ENCODE measurements at regions not wholly inside any gene's neighbourhood (a gene's known extent, or its start where the extent isn't known, plus 50 kb on each side); places are given as distances from the start of the nearest gene placed in this dataset.

DNA sequence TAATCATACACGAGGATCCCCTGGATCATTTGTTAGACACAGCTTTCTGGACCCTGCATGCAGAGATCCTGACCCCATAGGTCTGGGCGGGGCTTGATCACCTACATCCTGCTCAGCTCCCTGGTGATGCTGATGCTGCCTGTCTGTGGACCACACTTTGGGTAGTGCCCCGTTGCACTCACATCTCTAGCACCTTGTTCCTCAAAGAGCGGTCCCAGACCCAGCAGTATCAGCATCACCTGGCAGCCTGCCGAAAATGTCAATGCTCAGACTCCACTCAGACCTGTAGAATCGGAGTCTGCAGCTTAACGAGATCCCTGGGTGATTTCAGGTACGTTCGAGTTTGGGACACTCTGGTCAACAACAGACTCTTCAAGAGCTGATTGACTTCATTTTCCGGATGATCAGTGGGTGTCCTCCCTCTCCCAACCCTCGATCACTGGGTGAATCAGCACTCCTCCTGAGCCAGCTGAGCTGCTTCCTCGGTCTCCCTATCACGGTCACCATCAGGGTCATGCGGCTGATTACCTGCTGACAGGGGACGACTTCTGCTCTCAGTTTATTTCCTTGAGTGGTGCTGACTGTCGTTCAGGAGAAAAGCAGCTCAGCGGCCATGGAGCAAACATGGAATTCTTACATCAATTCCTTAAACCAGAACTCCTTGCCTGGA, 150.6 kb upstream of the RAB12 start:
- DNase-seq (ENCODE audit: low read depth): no peak

- no peak for DNase-seq (ENCODE audit: low read depth)
These were observed 148.5 kb upstream of the RAB12 start for GRCh38 chr18:8460748-8461147.

DNA sequence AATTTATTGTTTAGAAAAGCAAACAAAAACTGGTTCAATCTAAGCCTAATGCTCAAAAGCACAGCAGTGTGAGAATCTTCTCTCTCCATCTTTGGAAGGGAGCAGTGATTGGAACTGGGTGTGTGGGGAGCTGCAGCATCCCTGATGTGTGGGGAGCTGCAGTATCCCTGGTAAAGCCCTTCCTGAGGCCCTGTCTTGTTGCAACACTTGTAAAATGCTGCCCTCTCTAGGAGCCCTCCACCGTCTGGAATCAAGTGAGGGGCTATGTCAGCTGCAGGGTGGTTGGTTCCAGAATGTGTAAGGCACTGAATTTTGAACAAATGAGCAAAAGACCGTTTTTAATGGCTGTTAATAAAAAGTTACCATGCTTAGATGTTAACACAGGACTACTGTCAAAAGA, 147.7 kb upstream of the RAB12 start:
- no peak for DNase-seq (ENCODE audit: low read depth)

DNA sequence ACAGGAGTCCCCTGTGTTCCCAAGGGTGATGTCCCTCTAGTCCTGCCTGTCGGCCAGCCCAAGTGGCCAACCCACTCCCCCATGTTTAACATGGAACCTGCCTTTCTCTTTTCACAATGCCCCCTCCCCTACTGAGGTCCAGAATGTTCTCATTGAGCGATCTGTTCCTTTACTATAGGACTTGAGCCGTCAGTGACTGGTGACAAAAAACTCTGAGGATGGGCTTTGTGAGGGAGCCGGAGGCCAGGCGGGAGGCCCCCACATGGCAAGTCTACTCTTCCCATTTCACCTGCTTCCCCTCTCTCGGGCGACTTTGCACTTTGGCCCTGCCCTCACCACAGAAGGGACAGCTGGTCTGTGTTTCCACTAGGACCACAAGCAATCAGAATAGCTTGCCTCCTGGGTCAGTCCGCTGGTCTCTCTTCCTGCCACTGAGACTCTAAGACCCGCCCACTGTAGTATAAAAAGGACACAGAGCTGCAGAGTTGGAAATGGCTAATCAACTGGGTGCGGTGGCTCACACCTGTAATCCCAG, 146.5 kb upstream of the RAB12 start:
- DNase-seq (ENCODE audit: low read depth): no peak

- DNase-seq (ENCODE audit: low read depth): no peak
These were observed 145.4 kb upstream of the RAB12 start for GRCh38 chr18:8463791-8464190.

DNA sequence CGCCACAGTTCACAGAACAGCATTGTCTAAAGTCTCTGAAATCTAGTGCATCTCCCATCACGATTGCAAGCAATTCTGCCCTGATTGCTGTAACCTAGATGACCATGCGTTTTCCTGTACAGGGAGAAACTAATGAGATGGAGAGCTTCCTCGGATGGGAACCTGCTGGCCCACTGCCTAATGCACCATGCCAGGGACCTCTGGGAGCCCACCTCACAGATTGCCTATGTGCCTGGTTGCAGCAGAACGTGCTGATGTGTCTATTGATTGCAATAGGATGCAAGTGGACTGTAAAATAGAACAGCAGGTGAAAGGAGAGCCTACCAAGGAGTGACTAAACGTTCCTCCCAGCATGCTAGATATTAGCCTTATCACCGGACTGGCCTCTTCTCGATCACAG, 141.0 kb upstream of the RAB12 start:
- DNase-seq (ENCODE audit: low read depth): no peak

DNA sequence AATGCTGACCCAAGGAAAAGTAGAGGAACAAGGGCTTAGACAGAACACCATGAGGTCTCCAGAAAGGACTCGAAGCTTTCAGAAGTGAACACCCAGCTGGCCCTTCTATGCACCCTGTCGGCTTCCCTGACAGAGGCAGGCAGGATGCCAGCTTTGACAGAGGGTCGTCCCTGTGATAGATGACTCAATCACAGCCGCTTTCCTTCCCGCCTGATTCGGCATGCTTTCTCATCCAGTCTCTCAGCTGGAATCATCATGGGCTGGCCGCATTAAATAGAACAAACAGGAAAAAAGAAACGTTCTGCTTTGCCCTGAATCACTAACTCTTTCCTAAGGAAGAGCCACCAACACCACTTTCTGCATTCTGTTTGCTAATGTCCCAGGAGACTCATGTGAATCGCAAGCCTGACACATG, 140.3 kb upstream of the RAB12 start:
- DNase-seq (ENCODE audit: low read depth): no peak

DNA sequence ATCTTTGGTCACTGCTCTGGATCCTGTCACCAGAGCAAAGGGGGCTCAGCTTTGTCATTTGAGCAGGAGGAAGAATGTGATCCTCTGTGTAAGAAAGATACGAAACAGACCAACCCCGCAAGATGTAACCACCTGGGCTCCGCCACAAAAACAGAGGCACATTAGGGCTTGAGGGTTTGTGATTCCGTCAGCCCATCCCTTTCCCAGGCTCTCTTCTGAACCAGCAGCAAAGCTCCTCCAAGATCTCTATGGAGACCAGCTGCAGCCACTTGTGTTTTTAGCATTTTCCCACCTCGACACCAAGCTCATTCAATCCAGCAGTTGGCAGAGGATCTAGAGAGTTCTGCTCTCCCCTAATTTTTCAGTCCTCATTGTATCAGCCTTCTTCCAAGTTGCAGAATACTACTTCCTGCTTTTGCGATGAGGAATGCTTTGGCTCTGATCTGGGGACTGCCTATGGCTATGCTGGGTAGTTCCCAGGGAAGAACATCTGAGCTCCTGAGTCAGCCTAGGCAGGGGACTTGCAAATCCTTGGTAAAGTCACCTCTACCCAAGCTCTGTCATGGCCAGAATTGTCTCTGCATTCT, 139.6 kb upstream of the RAB12 start:
- DNase-seq (ENCODE audit: low read depth): no peak

GRCh38 chr18:8471372-8471771, 137.9 kb upstream of the RAB12 start:
- no peak for DNase-seq (ENCODE audit: low read depth)

GRCh38 chr18:8474661-8475060, 134.6 kb upstream of the RAB12 start:
- no peak for DNase-seq (ENCODE audit: low read depth)

- DNase-seq (ENCODE audit: low read depth): no peak
These were observed 131.6 kb upstream of the RAB12 start for GRCh38 chr18:8477615-8478014.

GRCh38 chr18:8478166-8478967, 130.9 kb upstream of the RAB12 start:
- DNase-seq (ENCODE audit: low read depth): peak; percentile 35

DNA sequence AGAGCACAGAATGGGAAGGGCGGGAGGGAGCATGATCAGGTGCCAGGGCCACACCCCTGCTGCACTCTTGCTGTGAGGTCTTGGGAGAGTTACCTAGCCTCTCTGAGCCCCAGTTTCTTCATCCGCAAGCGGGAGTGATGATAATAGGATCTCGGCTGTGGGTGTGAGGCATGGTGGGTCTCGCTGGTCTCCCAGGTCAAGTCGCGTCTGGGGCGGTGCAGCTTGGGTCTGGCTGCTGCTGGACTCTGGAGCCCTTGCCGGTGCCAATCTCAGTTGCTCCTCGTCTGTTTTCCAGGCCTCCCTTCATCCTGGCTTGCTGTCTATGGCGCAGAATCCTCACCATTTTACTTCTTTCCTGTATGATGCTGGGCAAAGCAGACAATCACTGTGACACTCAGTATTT, 130.3 kb upstream of the RAB12 start:
- DNase-seq (ENCODE audit: low read depth): no peak

DNA sequence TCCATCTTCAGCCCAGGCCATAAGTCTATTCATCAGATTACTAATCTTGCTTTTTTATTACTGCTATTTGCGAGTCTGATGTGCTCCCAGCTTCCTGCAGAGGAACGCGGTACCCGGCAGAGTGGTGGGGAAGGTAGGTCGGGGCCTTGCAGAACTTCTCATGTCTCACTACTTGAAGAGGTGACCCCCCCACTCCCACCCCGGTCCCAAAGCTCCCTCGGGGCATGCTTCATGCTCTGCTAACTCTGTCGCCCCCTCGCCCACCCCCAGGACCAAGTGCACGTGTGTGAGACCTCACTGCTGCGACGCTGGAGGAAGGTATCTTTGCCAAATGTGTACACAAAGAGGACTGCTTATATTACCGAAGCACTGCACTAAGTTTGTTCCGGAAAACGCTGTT, 129.4 kb upstream of the RAB12 start:
- no peak for DNase-seq (ENCODE audit: low read depth)

DNA sequence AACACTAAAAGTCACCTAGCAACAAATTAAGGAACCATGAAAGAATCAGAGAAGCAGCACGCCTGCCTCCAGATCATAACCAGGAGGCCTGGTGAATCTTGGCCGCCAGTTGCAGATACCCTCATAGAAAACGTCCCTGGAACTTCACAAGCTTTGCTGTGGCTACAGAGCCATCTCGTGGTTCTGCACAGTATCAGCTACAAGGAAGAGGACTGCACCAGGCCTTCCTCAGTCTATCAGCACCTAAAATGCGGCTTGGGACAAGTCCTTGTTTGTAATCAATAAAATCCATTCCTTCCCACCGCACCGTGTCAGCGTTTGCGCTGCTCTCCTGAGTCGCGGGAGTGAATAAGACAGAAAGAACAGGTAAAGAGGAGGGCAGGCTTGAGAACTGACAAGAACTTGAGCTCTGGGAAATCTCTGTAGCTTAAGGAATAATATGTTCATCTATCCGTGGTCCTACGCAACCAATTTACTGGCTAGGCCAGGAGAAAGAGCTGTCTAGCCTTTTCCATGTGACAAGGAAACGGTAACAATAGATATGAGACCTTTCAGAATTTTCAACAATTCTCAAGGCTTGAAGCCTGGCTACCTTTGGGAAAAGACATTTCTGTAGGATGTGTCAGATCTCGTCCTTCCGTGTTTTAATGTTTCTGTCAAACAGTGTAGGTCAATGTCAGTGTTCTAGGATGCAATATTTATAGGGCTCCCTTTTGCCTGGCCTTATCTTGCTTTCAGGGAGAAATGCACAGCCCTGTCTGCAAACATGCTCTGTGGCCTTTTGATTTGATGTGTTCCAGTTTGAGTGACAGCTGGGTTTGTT, 128.5 kb upstream of the RAB12 start:
- no peak for DNase-seq (ENCODE audit: low read depth)

- no peak for DNase-seq (ENCODE audit: low read depth)
These were observed 124.3 kb upstream of the RAB12 start for GRCh38 chr18:8484951-8485350.

DNA sequence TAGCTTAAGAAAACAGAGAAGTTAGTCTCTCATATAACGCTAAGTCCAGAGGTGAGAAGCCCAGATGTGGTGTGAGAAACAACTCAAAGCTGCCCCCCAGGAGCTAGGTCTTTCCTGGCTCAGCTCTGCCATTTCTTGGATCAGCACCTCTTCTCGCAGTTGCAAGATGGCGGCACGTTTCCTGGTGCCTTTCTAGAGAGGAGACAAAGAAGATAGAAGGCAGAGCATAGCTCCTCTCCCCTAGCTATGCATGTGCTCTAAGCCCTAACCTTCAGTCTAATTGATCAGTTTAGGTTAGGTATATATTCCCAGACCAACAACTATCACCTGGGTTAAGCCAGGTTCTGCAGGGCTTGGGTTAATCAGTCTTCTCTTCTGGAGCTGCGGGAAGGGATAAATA, 119.5 kb upstream of the RAB12 start:
- DNase-seq (ENCODE audit: low read depth): no peak

DNA sequence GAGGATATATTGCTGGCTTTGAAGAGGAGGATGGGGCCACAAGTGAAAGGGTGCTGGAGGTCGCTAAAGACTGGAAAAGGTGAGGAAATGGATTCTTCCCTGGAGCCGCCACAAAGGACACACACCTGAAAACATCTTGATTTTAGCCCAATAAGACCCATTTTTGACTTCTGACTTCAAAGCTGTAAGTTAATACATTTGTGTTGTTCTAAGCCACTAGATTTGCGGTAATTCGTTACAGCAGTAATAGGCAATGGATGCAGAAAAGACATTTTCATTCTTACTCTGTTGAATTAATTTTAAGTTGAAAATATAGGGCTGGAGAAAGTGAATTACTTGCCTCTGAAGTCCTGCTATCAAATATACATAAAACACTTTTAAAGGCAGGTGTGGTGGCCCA, 117.7 kb upstream of the RAB12 start:
- no peak for DNase-seq (ENCODE audit: low read depth)

DNA sequence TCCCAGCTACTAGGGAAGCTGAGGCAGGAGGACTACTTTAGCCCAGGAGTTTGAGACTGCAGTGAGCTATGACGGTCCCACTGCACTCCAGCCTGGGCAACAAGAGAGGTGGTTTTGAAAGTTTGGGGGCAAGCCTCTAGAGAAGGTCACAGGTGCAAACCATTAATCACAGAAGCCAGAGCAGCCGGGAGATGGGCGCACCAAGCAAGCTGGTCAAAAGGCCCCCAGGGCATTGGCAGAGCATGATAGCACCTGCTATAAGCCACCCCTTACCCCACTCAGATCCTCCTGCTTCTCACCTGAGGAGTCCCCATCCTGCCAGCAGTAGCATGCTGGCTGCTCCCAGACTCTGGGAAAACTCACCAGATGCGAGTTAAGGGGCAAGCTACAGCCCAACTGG, 116.1 kb upstream of the RAB12 start:
- no peak for DNase-seq (ENCODE audit: low read depth)

DNA sequence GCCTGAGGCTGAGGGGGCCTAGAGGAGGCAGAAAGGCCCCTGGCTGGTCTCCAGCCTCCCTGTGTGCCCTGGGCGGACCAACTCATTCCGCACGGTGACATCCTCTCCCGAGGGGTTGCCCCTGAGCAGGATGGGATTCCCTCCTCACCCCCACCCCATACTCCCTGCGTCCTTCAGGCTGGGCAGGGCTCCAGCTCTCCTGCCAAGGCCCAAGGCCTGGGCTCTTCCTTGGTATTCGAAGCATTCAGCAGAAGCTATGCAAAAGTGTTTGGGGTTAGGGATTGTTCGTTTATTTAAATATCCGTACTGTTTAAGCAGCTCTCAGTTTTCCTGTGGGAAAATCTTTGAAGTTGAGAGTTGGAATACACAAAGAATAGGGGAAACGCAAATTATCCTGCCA, 113.1 kb upstream of the RAB12 start:
- no peak for DNase-seq (ENCODE audit: low read depth)

GRCh38 chr18:8498905-8499304, 110.3 kb upstream of the RAB12 start:
- DNase-seq (ENCODE audit: low read depth): no peak

All from activated T-cell treated with anti-CD3 and anti-CD28 coated beads for 1 hour (primary cell).